Fibroblast of the aortic adventitia (primary cell): ENCODE measurements at regions not wholly inside any gene's neighbourhood (a gene's known extent, or its start where the extent isn't known, plus 50 kb on each side); places are given as distances from the start of the nearest gene placed in this dataset.
"Not testable (repeated sequence)": the region's sequence is repeated elsewhere in the genome, so short reads cannot be mapped to it uniquely, and the experiment has no call there.

Experiments used
- DNase-seq: peaks from one replicate; pipeline ENCODE4 v3.0.0-alpha.2; 2010; ENCODE audit warnings: low read depth
- H3K4me3 ChIP-seq: 2 replicates; pipeline ENCODE4 v1.5.1; 2011; ENCODE audit warnings: low read depth, mild to moderate bottlenecking, control low read depth, low read length, moderate library complexity
- CTCF ChIP-seq: IDR thresholded peaks from 2 replicates; pipeline ENCODE4 v1.5.1; 2011; ENCODE audit warnings: mild to moderate bottlenecking, low read length, control low read depth, inconsistent platforms; ENCODE audit not compliant: insufficient read depth

GRCh38 chr16:24645739-24646645, 83.5 kb upstream of the TNRC6A start:
- DNase-seq = peak; percentile 100
- TF ChIP-seq CTCF = no peak
- no peak overlapping the region for H3K4me3 ChIP-seq

- DNase-seq = no peak
- no peak for TF ChIP-seq CTCF
- no peak overlapping the region for H3K4me3 ChIP-seq
These were observed 82.8 kb upstream of the TNRC6A start for GRCh38 chr16:24646646-24646995.

- no peak for TF ChIP-seq CTCF
These were observed 77.2 kb upstream of the TNRC6A start for GRCh38 chr16:24652209-24652712.

GRCh38 chr16:24652803-24653202, 76.6 kb upstream of the TNRC6A start:
- DNase-seq = no peak
- TF ChIP-seq CTCF = no peak
- H3K4me3 ChIP-seq = no peak overlapping the region

More at GRCh38 chr16:24652209-24652712, 77.2 kb upstream of the TNRC6A start:
- no peak overlapping the region for H3K4me3 ChIP-seq
- DNase-seq = no peak

GRCh38 chr16:24653725-24654124, 75.7 kb upstream of the TNRC6A start:
- no peak for DNase-seq
- TF ChIP-seq CTCF = no peak
- no peak overlapping the region for H3K4me3 ChIP-seq

GRCh38 chr16:24665942-24666341, 63.5 kb upstream of the TNRC6A start:
- not testable (repeated sequence) for DNase-seq, H3K4me3 ChIP-seq

- TF ChIP-seq CTCF = no peak
- H3K4me3 ChIP-seq = no peak overlapping the region
- DNase-seq = no peak
These were observed 62.1 kb upstream of the TNRC6A start for GRCh38 chr16:24667244-24667764.
